Activated CD4-positive, alpha-beta T cell treated with anti-CD3 and anti-CD28 coated beads, Interleukin-2, amount 10 ng/mL, durations not matched to agents 7 days and 5 days (primary cell): ENCODE measurements at regions not wholly inside any gene's neighbourhood (a gene's known extent, or its start where the extent isn't known, plus 50 kb on each side); places are given as distances from the start of the nearest gene placed in this dataset.
"Not testable (repeated sequence)": the region's sequence is repeated elsewhere in the genome, so short reads cannot be mapped to it uniquely, and the experiment has no call there.

Experiments
- CTCF ChIA-PET: fragments of 350-600 bp; sonication (Branson Sonifier 250); formaldehyde crosslinking; loops from one replicate; lab custom pipeline; 2021; ENCODE audit warnings: antibody characterized with exemption; lab: Charles Lee
- POLR2A ChIA-PET: fragments of 350-600 bp; sonication (Branson Sonifier 250); formaldehyde crosslinking; loops from one replicate; lab custom pipeline; 2021; ENCODE audit warnings: antibody characterized with exemption; lab: Charles Lee
- DNase-seq: peaks from one replicate; pipeline ENCODE4 v3.0.0-alpha.2; 2020
- H3K27ac Mint-ChIP-seq: one replicate; pipeline ENCODE4 v1.8.0; 2021; ENCODE audit warnings: mild to moderate bottlenecking, moderate library complexity, mixed read lengths
- H3K27me3 Mint-ChIP-seq: one replicate; pipeline ENCODE4 v1.8.0; 2021; ENCODE audit warnings: mixed read lengths
- H3K36me3 Mint-ChIP-seq: one replicate; pipeline ENCODE4 v1.8.0; 2021; ENCODE audit warnings: low read depth, mixed read lengths
- H3K4me1 Mint-ChIP-seq: one replicate; pipeline ENCODE4 v1.8.0; 2021; ENCODE audit warnings: mixed read lengths
- H3K4me3 Mint-ChIP-seq: one replicate; pipeline ENCODE4 v1.8.0; 2021; ENCODE audit warnings: mild to moderate bottlenecking, moderate library complexity, mixed read lengths
- H3K9me3 Mint-ChIP-seq: one replicate; pipeline ENCODE4 v1.8.0; 2021; ENCODE audit warnings: mixed read lengths

DNA sequence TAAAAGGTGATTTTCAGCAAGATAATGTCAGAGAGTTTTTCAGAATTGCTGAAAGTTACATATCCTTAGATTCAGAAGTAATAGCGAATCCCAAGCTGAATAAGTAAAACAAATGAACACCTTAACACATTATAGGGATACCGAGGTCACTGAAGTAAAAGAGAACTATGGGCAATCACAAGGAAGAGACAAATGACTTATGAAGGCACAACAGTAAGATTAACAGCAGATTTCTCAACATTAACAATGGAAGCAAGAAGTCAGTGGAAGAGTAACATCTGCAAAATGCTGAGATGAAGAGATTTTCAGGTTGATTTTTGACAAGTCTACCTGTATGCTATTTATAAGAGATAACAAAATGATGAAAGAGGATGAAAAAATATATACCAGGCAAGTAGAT is 86.1 kb upstream of the EZR start:
- Mint-ChIP-seq H3K27me3 (peaks cover 2% of the 10 kb centered on the region), H3K36me3 (peaks cover 10% of the 10 kb centered on the region), H3K27ac (no peak overlapping the region), H3K9me3 (peaks cover 33% of the 10 kb centered on the region), H3K4me3 (no peak overlapping the region), H3K4me1 (peaks cover 3% of the 10 kb centered on the region)
- ChIA-PET POLR2A (interaction anchor here (0.6 kb wide), 1 partner anchor 65 kb away, joined by 3 read pairs; no protein-coding TSS in a partner anchor), CTCF (interaction anchor here (1.1 to 2.2 kb wide), 4 partner anchors 11 to 63 kb away, joined by 3 to 6 read pairs (median 4); no protein-coding TSS in a partner anchor)
- DNase-seq = no peak

GRCh38 chr6:158903801-158904200 is 84.6 kb upstream of the EZR start:
- Mint-ChIP-seq H3K4me3 (no peak overlapping the region), H3K9me3 (peaks cover 33% of the 10 kb centered on the region), H3K4me1 (no peaks in the 10 kb centered on the region), H3K27me3 (peaks cover 2% of the 10 kb centered on the region), H3K36me3 (peaks cover 10% of the 10 kb centered on the region), H3K27ac (no peak overlapping the region)
- ChIA-PET POLR2A (no interaction called here), CTCF (interaction anchor here (0.6 to 2.2 kb wide), 5 partner anchors 9 to 60 kb away, joined by 3 to 6 read pairs (median 4); no protein-coding TSS in a partner anchor)
- DNase-seq = no peak

GRCh38 chr6:158900663-158901312 is 81.6 kb upstream of the EZR start:
- Mint-ChIP-seq H3K4me1 (no peaks in the 10 kb centered on the region), H3K27me3 (no peaks in the 10 kb centered on the region), H3K4me3 (no peak overlapping the region), H3K27ac (no peak overlapping the region), H3K9me3 (peaks cover 18% of the 10 kb centered on the region), H3K36me3 (peaks cover 7% of the 10 kb centered on the region)
- ChIA-PET CTCF (interaction anchor here (1.3 kb wide), 1 partner anchor 28 kb away, joined by 3 read pairs; no protein-coding TSS in a partner anchor), POLR2A (no interaction called here)
- no peak for DNase-seq

- no peaks in the 10 kb centered on the region for H3K27me3 Mint-ChIP-seq
- no peak overlapping the region for H3K27ac Mint-ChIP-seq
- ChIA-PET POLR2A (no interaction called here), CTCF (no interaction called here)
- H3K4me1 Mint-ChIP-seq = no peaks in the 10 kb centered on the region
- no peaks in the 10 kb centered on the region for H3K9me3 Mint-ChIP-seq
- H3K4me3 Mint-ChIP-seq = no peak overlapping the region
- no peak for DNase-seq
- H3K36me3 Mint-ChIP-seq = no peaks in the 10 kb centered on the region
These were observed 78.1 kb upstream of the EZR start for GRCh38 chr6:158897236-158897635.

DNA sequence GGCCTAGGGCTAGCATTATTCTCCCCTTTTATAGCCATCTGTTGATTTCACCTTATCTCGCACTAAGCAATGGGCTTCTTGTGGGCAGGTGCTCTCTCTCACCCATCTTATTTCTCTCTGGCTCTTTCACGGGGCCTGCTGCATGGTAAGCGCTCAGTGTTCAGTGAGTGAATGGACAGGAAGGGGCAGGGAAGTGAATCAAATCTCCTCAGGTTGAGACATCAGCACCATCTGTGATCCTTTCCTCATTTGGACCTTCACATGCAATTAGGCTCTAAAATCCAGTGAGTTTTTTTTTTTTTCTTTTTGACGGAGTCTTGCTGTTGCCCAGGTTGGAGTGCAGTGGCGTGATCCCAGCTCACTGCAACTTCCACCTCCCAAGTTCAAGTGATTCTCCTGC is 76.5 kb upstream of the EZR start:
- Mint-ChIP-seq H3K27ac (no peak overlapping the region), H3K27me3 (no peaks in the 10 kb centered on the region), H3K36me3 (no peaks in the 10 kb centered on the region), H3K4me1 (no peaks in the 10 kb centered on the region), H3K9me3 (no peaks in the 10 kb centered on the region), H3K4me3 (no peak overlapping the region)
- CTCF ChIA-PET = interaction anchor here (0.9 to 1.5 kb wide), 2 partner anchors 8 to 11 kb away, joined by 3 to 6 read pairs; no protein-coding TSS in a partner anchor
- no peak for DNase-seq
- POLR2A ChIA-PET = no interaction called here

DNA sequence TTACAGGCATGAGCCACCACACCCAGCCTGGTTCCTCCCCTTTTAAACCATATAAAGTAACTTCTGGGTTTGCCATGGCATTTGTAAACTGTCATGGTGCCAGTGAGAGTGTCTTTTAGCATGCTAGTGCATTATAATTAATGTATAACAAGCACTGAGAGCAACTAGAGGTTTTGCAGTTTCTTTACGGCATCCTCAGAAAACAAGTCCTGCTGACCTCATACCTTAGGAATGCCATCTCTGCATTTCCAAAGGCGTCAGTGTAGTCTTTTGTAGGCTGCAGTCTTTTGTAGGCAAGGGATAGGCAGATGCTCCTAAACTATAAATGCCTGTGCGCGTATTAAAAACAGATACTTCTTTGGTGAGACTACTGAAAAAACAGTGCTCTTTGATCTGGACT is 75.0 kb upstream of the EZR start:
- Mint-ChIP-seq H3K36me3 (no peaks in the 10 kb centered on the region), H3K27ac (no peak overlapping the region), H3K9me3 (no peaks in the 10 kb centered on the region), H3K4me1 (no peaks in the 10 kb centered on the region), H3K27me3 (no peaks in the 10 kb centered on the region), H3K4me3 (no peak overlapping the region)
- CTCF ChIA-PET = interaction anchor here (0.6 to 1.5 kb wide), 3 partner anchors 10 to 135 kb away, joined by 3 to 6 read pairs (median 5); no protein-coding TSS in a partner anchor
- POLR2A ChIA-PET = no interaction called here
- no peak for DNase-seq

DNA sequence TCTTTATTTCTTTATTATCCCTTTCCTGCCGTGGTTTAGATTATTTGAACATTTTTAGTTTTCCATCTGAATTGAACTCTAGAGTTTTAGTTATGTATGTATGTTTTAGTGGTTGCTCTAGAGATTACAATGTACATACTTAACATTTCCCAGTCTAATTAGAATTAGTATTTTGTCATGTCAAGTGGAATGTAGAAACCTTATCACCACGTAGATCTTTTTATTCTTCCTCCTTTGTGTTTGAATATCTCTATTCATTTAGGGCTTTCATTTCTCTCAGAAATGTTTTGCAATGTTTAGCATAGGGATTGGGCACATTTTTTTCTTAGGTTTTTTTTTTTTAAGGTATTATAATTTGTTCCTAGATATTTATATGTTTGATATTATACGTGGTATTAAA is 73.1 kb upstream of the EZR start:
- ChIA-PET POLR2A (no interaction called here), CTCF (no interaction called here)
- DNase-seq = no peak
- Mint-ChIP-seq H3K27ac (no peak overlapping the region), H3K36me3 (no peaks in the 10 kb centered on the region), H3K4me3 (no peak overlapping the region), H3K4me1 (no peaks in the 10 kb centered on the region), H3K27me3 (no peaks in the 10 kb centered on the region), H3K9me3 (no peaks in the 10 kb centered on the region)

GRCh38 chr6:158891560-158891959 is 72.4 kb upstream of the EZR start:
- H3K27ac Mint-ChIP-seq, H3K4me1 Mint-ChIP-seq, H3K36me3 Mint-ChIP-seq, CTCF ChIA-PET, H3K9me3 Mint-ChIP-seq, DNase-seq, H3K27me3 Mint-ChIP-seq, H3K4me3 Mint-ChIP-seq, POLR2A ChIA-PET: not testable (repeated sequence)

GRCh38 chr6:158888171-158888570 is 69.0 kb upstream of the EZR start:
- DNase-seq, H3K4me3 Mint-ChIP-seq, H3K36me3 Mint-ChIP-seq, H3K9me3 Mint-ChIP-seq, CTCF ChIA-PET, H3K27me3 Mint-ChIP-seq, H3K4me1 Mint-ChIP-seq, POLR2A ChIA-PET, H3K27ac Mint-ChIP-seq: not testable (repeated sequence)

DNA sequence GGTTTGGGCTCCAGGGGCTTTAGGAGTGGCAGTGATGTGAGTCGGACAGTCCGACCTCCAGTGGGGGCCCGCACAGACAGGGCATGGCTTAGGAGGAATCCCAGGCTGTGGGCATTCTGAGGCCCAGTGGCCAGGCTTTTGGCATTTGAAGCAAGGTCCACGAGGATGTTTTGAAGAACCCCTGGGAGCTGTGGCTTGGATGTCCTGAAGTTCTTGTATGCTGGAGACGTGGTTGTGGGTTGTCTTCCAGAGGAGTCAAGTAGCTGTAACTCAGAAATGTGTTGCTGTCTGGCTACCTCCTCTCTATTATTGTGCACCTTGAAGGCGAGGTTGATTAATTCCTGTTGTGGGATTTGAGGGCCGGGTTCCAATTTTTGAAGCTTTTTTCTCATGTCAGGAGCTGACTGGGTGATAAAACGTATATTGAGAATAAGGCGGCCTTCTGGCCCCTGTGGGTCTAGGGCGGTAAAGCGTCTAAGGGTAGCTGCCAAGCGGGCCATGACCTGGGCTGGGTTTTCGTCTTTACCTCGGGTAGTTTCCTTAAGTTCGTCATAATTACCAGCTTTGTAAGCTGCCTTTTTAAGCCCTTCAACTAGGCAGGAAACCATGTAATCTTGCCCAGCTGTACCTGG is 67.3 kb upstream of the EZR start:
- H3K4me3 Mint-ChIP-seq, H3K9me3 Mint-ChIP-seq, DNase-seq, H3K27ac Mint-ChIP-seq, POLR2A ChIA-PET, H3K36me3 Mint-ChIP-seq, H3K27me3 Mint-ChIP-seq, H3K4me1 Mint-ChIP-seq: not testable (repeated sequence)
- CTCF ChIA-PET = interaction anchor here (0.8 to 1.3 kb wide), 2 partner anchors 18 to 26 kb away, joined by 3 read pairs; no protein-coding TSS in a partner anchor

- H3K36me3 Mint-ChIP-seq, H3K4me3 Mint-ChIP-seq, DNase-seq, H3K27me3 Mint-ChIP-seq, POLR2A ChIA-PET, H3K4me1 Mint-ChIP-seq, H3K27ac Mint-ChIP-seq, H3K9me3 Mint-ChIP-seq: not testable (repeated sequence)
- CTCF ChIA-PET = interaction anchor here (0.7 to 1.3 kb wide), 2 partner anchors 40 to 55 kb away, joined by 3 to 5 read pairs; no protein-coding TSS in a partner anchor
These were observed 62.7 kb upstream of the EZR start for GRCh38 chr6:158881884-158882283.

- H3K27me3 Mint-ChIP-seq, H3K9me3 Mint-ChIP-seq, POLR2A ChIA-PET, H3K4me3 Mint-ChIP-seq, DNase-seq, H3K27ac Mint-ChIP-seq, H3K4me1 Mint-ChIP-seq: not testable (repeated sequence)
- H3K36me3 Mint-ChIP-seq = peaks cover 10% of the 10 kb centered on the region
- CTCF ChIA-PET = interaction anchor here (1.3 kb wide), 1 partner anchor 40 kb away, joined by 3 read pairs; no protein-coding TSS in a partner anchor
These were observed 62.1 kb upstream of the EZR start for GRCh38 chr6:158881276-158881675.

- peaks cover 6% of the 10 kb centered on the region for H3K9me3 Mint-ChIP-seq
- H3K4me1 Mint-ChIP-seq = peaks cover 8% of the 10 kb centered on the region
- peak overlapping the region; percentile 2 for H3K27ac Mint-ChIP-seq
- POLR2A ChIA-PET = no interaction called here
- H3K36me3 Mint-ChIP-seq = peaks cover 10% of the 10 kb centered on the region
- DNase-seq = peak; percentile 39
- peaks cover 7% of the 10 kb centered on the region for H3K27me3 Mint-ChIP-seq
- no peak overlapping the region for H3K4me3 Mint-ChIP-seq
- CTCF ChIA-PET = interaction anchor here (1.6 kb wide), 1 partner anchor 9 kb away, joined by 4 read pairs; no protein-coding TSS in a partner anchor
These were observed 60.0 kb upstream of the EZR start for GRCh38 chr6:158879180-158879579.
